Activated CD4-positive, alpha-beta T cell treated with anti-CD3 and anti-CD28 coated beads, Interleukin-2, amount 10 ng/mL, durations not matched to agents 24 days and 14 days (primary cell): ENCODE measurements at regions not wholly inside any gene's neighbourhood (a gene's known extent, or its start where the extent isn't known, plus 50 kb on each side); places are given as distances from the start of the nearest gene placed in this dataset.

Source experiments
- DNase-seq: peaks from one replicate; pipeline ENCODE4 v3.0.0; 2022
- H3K27ac Mint-ChIP-seq: one replicate; pipeline ENCODE4 v1.8.0; 2022; ENCODE audit warnings: mild to moderate bottlenecking, mixed read lengths
- H3K27me3 Mint-ChIP-seq: one replicate; pipeline ENCODE4 v1.8.0; 2022; ENCODE audit warnings: mixed read lengths
- H3K36me3 Mint-ChIP-seq: one replicate; pipeline ENCODE4 v1.8.0; 2022; ENCODE audit warnings: low read depth, mild to moderate bottlenecking, mixed read lengths
- H3K4me1 Mint-ChIP-seq: one replicate; pipeline ENCODE4 v1.8.0; 2021; ENCODE audit warnings: mixed read lengths
- H3K4me3 Mint-ChIP-seq: one replicate; pipeline ENCODE4 v1.8.0; 2022; ENCODE audit warnings: mild to moderate bottlenecking, moderate library complexity, mixed read lengths
- H3K9me3 Mint-ChIP-seq: one replicate; pipeline ENCODE4 v1.8.0; 2021; ENCODE audit warnings: mixed read lengths
- intact Hi-C: fragments of 100-400 bp; cut with micrococcal nuclease; formaldehyde crosslinking; loops from one replicate; pipeline ENCODE4 v1.15.1; 2023

DNA sequence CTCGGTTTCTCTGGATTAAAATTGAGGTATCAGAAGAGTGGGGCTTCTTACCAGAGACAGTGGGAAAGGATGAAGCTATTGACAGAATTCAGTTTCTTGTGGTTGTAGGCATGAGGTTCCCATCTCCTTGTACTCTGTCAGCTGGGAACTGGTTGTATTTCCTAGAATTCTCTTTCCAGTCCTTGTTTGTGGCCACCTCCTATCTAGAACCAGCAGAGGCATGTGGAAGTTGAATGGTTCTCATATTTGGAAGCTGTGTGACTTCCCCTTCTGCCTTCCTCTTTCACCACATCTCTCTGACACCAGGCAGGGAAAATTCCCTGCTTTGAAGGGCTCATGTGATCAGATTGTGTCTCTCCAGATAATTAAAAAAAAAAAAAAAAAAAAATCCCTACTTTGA is 457.7 kb upstream of the ADAMTS5 start:
- Mint-ChIP-seq H3K27me3 (no peaks in the 10 kb centered on the region), H3K36me3 (no peaks in the 10 kb centered on the region), H3K27ac (no peak overlapping the region), H3K4me3 (no peak overlapping the region), H3K9me3 (no peaks in the 10 kb centered on the region), H3K4me1 (no peaks in the 10 kb centered on the region)
- DNase-seq, result no peak
- intact Hi-C loops, result no loop called here

- H3K27me3 Mint-ChIP-seq, result no peaks in the 10 kb centered on the region
- no peak for DNase-seq
- intact Hi-C loops, result no loop called here
- no peaks in the 10 kb centered on the region for H3K9me3 Mint-ChIP-seq
- H3K36me3 Mint-ChIP-seq, result no peaks in the 10 kb centered on the region
- no peak overlapping the region for H3K4me3 Mint-ChIP-seq
- no peak overlapping the region for H3K27ac Mint-ChIP-seq
- H3K4me1 Mint-ChIP-seq, result no peaks in the 10 kb centered on the region
Observed at GRCh38 chr21:27423906-27424595, 457.2 kb upstream of the ADAMTS5 start.

- no peak overlapping the region for H3K4me3 Mint-ChIP-seq
- H3K4me1 Mint-ChIP-seq, result no peaks in the 10 kb centered on the region
- intact Hi-C loops, result no loop called here
- H3K27me3 Mint-ChIP-seq, result no peaks in the 10 kb centered on the region
- H3K27ac Mint-ChIP-seq, result no peak overlapping the region
- DNase-seq, result no peak
- no peaks in the 10 kb centered on the region for H3K36me3 Mint-ChIP-seq
- no peaks in the 10 kb centered on the region for H3K9me3 Mint-ChIP-seq
Observed at GRCh38 chr21:27423038-27423437, 456.1 kb upstream of the ADAMTS5 start.

GRCh38 chr21:27422435-27422834 is 455.5 kb upstream of the ADAMTS5 start:
- H3K4me3 Mint-ChIP-seq, result no peak overlapping the region
- no peaks in the 10 kb centered on the region for H3K27me3 Mint-ChIP-seq
- H3K9me3 Mint-ChIP-seq, result no peaks in the 10 kb centered on the region
- H3K36me3 Mint-ChIP-seq, result no peaks in the 10 kb centered on the region
- no peaks in the 10 kb centered on the region for H3K4me1 Mint-ChIP-seq
- H3K27ac Mint-ChIP-seq, result no peak overlapping the region
- DNase-seq, result no peak
- intact Hi-C loops, result no loop called here

DNA sequence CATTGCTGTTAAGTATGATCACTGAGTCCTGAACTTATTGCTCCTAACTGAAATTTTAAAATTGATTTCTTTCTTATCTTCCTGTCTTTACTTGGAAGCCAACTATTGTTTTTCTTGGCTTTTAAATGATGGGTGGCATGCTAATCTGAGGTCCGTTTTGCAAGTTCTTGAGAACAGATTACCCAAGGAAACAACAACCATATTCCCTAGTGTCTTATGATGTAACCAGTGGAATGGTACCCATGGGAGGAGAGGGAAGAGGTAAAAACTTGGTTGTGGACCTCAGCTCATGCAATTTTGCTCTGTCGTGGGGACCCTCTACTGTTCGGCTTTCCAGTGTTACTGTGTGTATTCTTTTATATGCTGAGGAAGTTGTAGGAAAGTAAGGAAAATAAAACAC is 454.8 kb upstream of the ADAMTS5 start:
- no peak for DNase-seq
- no peaks in the 10 kb centered on the region for H3K4me1 Mint-ChIP-seq
- no peak overlapping the region for H3K27ac Mint-ChIP-seq
- H3K9me3 Mint-ChIP-seq, result peaks cover 3% of the 10 kb centered on the region
- H3K4me3 Mint-ChIP-seq, result no peak overlapping the region
- no peaks in the 10 kb centered on the region for H3K36me3 Mint-ChIP-seq
- intact Hi-C loops, result no loop called here
- H3K27me3 Mint-ChIP-seq, result no peaks in the 10 kb centered on the region

- Mint-ChIP-seq H3K27ac (no peak overlapping the region), H3K4me3 (no peak overlapping the region), H3K4me1 (no peaks in the 10 kb centered on the region), H3K27me3 (no peaks in the 10 kb centered on the region), H3K36me3 (no peaks in the 10 kb centered on the region), H3K9me3 (peaks cover 3% of the 10 kb centered on the region)
- DNase-seq, result no peak
- intact Hi-C loops, result no loop called here
Observed at GRCh38 chr21:27419153-27419552, 452.3 kb upstream of the ADAMTS5 start.

DNA sequence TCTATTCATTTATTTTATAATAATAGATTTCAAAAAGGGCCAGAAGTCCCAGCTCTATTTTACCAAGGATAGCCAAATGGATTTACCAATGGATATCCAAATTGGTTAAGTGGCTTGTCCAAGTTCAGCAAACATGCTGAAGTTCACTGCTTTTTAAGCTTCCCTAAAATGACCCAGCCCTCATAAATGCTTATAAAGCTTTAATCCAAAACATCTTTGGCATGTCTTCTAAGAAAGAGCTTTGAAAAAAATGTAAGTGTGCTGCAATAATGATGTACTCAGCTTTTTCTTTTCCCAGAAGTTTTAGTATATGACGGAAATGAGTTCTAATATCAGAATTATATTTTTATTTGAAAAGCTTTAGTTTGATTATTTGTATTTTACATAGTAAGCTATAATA is 451.5 kb upstream of the ADAMTS5 start:
- peaks cover 3% of the 10 kb centered on the region for H3K9me3 Mint-ChIP-seq
- no peak for DNase-seq
- no peaks in the 10 kb centered on the region for H3K36me3 Mint-ChIP-seq
- no peak overlapping the region for H3K27ac Mint-ChIP-seq
- no peaks in the 10 kb centered on the region for H3K4me1 Mint-ChIP-seq
- intact Hi-C loops, result no loop called here
- no peaks in the 10 kb centered on the region for H3K27me3 Mint-ChIP-seq
- no peak overlapping the region for H3K4me3 Mint-ChIP-seq

DNA sequence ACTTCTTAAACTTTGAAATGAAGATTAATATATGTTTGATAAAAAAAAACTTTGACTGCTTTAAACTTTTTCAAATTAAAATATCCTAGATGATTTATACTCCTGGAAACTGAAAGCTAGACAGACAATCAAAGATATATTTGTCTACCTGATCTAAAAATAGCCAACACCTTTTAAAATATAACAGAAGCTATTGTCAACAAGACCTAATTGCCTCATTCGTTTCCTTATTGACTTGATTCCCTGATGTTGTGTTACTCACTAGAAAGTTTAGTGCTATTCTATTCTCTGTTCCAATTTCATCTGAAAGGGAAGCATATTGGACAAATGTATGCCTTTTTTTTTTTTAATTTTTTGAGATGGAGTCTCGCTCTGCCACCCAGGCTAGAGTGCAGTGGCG is 445.6 kb upstream of the ADAMTS5 start:
- H3K4me1 Mint-ChIP-seq, result no peaks in the 10 kb centered on the region
- intact Hi-C loops, result no loop called here
- no peaks in the 10 kb centered on the region for H3K27me3 Mint-ChIP-seq
- no peak overlapping the region for H3K4me3 Mint-ChIP-seq
- DNase-seq, result no peak
- H3K27ac Mint-ChIP-seq, result no peak overlapping the region
- no peaks in the 10 kb centered on the region for H3K36me3 Mint-ChIP-seq
- H3K9me3 Mint-ChIP-seq, result peaks cover 3% of the 10 kb centered on the region

- no peak for DNase-seq
- Mint-ChIP-seq H3K4me1 (no peaks in the 10 kb centered on the region), H3K9me3 (no peaks in the 10 kb centered on the region), H3K27ac (no peak overlapping the region), H3K36me3 (no peaks in the 10 kb centered on the region), H3K4me3 (no peak overlapping the region), H3K27me3 (no peaks in the 10 kb centered on the region)
- intact Hi-C loops, result loop anchor here (10.0 kb wide), 1 partner anchor 784 kb away; no protein-coding TSS in a partner anchor
Observed at GRCh38 chr21:27408826-27409225, 441.9 kb upstream of the ADAMTS5 start.

GRCh38 chr21:27407271-27407670 is 440.4 kb upstream of the ADAMTS5 start:
- DNase-seq, result no peak
- Mint-ChIP-seq H3K9me3 (no peaks in the 10 kb centered on the region), H3K27me3 (no peaks in the 10 kb centered on the region), H3K4me1 (no peaks in the 10 kb centered on the region), H3K27ac (no peak overlapping the region), H3K36me3 (no peaks in the 10 kb centered on the region), H3K4me3 (no peak overlapping the region)
- intact Hi-C loops, result loop anchor here (10.0 kb wide), 1 partner anchor 782 kb away; no protein-coding TSS in a partner anchor

GRCh38 chr21:27406300-27407009 is 439.6 kb upstream of the ADAMTS5 start:
- Mint-ChIP-seq H3K27me3 (no peaks in the 10 kb centered on the region), H3K4me3 (no peak overlapping the region), H3K36me3 (no peaks in the 10 kb centered on the region), H3K9me3 (no peaks in the 10 kb centered on the region), H3K4me1 (no peaks in the 10 kb centered on the region), H3K27ac (no peak overlapping the region)
- DNase-seq, result no peak
- intact Hi-C loops, result loop anchor here (10.0 kb wide), 1 partner anchor 782 kb away; no protein-coding TSS in a partner anchor

DNA sequence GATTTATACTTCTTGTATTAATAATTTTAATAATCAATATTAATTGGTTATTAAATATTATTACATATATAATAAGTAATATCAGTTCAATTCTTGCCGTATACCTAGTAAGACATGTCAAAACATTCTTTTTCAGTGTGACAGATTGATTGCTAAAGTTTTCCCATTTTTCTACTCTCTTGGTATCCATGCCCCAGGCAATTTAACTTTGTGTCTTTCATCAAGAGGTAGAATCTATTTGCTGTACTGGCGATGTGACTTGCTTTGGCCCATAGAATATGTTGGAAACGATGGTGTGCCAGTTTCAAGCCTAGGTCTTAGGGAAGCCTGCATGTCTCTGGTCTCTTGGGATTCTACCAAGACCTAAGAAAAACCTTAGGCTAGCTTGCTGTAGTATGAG is 436.1 kb upstream of the ADAMTS5 start:
- intact Hi-C loops, result loop anchor here (10.0 kb wide), 1 partner anchor 778 kb away; no protein-coding TSS in a partner anchor
- Mint-ChIP-seq H3K36me3 (no peaks in the 10 kb centered on the region), H3K4me1 (no peaks in the 10 kb centered on the region), H3K27ac (no peak overlapping the region), H3K4me3 (no peak overlapping the region), H3K27me3 (no peaks in the 10 kb centered on the region), H3K9me3 (no peaks in the 10 kb centered on the region)
- DNase-seq, result no peak

DNA sequence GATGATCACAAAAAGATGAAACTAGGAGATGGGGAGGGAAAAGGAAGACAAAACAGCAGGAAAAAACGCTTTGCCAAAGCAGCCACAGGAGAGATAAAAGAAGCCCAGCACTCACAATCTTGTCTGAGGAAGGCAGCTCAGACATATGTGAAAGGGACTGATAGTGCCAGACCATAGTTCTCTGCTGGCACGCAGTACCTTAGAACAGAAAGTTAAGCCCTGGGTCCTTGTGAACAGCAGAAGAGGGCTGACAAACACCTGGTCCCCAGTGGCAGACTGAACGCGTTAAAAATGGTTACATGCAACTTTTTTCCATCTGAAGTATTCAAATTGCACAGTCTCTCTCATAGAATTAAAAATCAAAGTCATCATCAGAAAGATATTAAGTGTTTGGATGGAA is 433.2 kb upstream of the ADAMTS5 start:
- DNase-seq, result no peak
- H3K4me3 Mint-ChIP-seq, result no peak overlapping the region
- no peaks in the 10 kb centered on the region for H3K4me1 Mint-ChIP-seq
- H3K27me3 Mint-ChIP-seq, result no peaks in the 10 kb centered on the region
- intact Hi-C loops, result loop anchor here (10.0 kb wide), 1 partner anchor 775 kb away; no protein-coding TSS in a partner anchor
- H3K36me3 Mint-ChIP-seq, result no peaks in the 10 kb centered on the region
- H3K9me3 Mint-ChIP-seq, result no peaks in the 10 kb centered on the region
- H3K27ac Mint-ChIP-seq, result no peak overlapping the region

DNA sequence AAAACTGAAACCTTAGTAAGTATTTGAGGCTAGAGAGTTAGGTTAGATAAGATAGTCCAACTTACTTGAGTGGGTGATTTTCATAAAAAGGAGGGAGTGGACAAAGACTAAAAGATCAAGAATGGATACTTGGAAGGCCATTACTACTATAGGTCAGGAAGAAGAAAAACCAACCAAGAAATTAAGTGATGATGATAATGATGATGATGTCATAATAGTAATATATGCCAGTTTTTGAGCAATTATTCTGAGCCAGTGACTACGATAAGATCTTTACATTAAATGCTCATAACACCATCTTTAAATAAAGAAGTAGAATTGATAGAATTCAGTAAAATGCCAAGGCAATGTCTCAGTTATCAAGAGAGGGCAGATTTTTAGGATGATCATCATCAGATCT is 430.7 kb upstream of the ADAMTS5 start:
- no peak overlapping the region for H3K4me3 Mint-ChIP-seq
- no peaks in the 10 kb centered on the region for H3K36me3 Mint-ChIP-seq
- H3K9me3 Mint-ChIP-seq, result no peaks in the 10 kb centered on the region
- intact Hi-C loops, result no loop called here
- no peaks in the 10 kb centered on the region for H3K4me1 Mint-ChIP-seq
- no peaks in the 10 kb centered on the region for H3K27me3 Mint-ChIP-seq
- H3K27ac Mint-ChIP-seq, result no peak overlapping the region
- no peak for DNase-seq
